ENCODE measurements at regions not wholly inside any gene's neighbourhood (a gene's known extent, or its start where the extent isn't known, plus 50 kb on each side); places are given as distances from the start of the nearest gene placed in this dataset.

GRCh38 chr2:216286616-216287231, 85.6 kb downstream of the MARCHF4 start:
- no peak for DNase-seq

GRCh38 chr2:216285701-216286100, 86.6 kb downstream of the MARCHF4 start:
- peak; percentile 25 for DNase-seq

DNA sequence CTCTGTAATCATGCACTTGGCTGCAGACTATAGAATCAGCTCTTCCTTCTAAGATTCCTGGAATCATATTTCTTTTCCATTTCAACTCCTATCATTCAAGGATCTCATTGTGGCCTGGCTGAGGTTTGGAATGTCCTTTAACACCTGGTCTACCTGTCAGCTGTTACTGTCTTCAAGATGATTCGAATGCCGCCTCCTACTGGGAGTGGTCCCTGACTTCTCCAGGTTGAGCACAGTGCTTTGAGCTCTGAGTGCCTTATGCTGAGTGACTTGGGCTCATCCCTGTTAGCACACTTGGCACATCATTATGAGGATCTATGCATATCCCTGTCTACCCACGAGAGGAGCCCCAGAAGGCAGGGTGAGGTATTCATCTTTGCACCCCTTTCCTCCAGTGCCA, 87.6 kb downstream of the MARCHF4 start:
- no peak for DNase-seq

- peak; percentile 44 for DNase-seq
Observed at GRCh38 chr2:216283038-216283900, 89.0 kb downstream of the MARCHF4 start.

- DNase-seq, result no peak
Observed at GRCh38 chr2:216281876-216282275, 90.4 kb downstream of the MARCHF4 start.

DNA sequence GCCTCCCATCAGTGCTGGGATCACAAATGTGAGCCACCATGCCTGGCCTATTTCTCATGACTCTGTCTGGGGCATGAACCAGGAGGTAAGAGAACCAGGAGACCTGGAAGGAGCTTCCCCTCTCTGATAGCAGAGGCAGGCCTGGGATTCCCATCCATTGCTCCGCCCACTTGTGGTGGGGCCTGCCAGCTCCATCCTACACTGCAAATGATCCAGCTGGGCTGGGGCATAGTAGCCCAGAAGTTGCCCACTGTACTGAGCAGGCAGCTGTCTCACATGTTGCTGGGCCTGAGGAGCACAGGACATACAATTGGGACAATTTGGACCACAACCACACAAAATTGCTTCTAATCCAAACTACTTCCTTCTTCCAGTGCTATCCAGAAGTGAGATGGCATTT, 91.0 kb downstream of the MARCHF4 start:
- DNase-seq, result no peak

- DNase-seq, result no peak
Observed at GRCh38 chr2:216279459-216279858, 92.8 kb downstream of the MARCHF4 start.

GRCh38 chr2:216279031-216279430, 93.3 kb downstream of the MARCHF4 start:
- DNase-seq, result no peak

- DNase-seq, result no peak
Observed at GRCh38 chr2:216275890-216276289, 96.4 kb downstream of the MARCHF4 start.

DNA sequence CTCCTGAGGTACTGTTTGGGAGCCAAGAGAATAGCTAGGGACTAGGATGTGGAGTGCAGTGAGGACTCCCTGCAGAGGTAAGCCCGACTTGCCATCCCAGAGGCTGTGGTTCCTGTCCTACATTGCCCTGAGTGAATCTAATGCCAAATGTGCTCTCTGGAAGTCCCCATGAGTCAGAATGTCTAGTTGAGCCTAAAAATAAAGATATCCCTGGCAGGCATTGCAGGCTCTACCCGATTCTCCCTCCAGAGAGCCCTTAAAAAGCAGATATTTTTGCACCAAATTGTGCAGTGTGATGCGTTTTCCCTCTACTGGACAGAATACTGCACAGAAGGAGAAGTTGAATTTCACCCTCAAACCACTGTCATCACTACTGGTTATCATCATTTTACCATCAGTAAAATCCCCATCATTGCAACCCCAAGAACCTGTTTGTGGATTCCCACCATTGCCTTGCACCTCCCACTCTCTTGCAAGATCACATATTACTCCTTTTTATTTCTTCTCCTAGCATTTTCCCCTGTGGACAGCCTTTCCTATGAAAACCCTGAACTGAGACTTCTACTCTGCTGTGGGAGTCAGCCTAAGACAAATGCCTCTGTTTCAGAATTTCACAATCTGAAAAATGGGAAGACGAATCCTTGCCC, 98.0 kb downstream of the MARCHF4 start:
- DNase-seq, result no peak

DNA sequence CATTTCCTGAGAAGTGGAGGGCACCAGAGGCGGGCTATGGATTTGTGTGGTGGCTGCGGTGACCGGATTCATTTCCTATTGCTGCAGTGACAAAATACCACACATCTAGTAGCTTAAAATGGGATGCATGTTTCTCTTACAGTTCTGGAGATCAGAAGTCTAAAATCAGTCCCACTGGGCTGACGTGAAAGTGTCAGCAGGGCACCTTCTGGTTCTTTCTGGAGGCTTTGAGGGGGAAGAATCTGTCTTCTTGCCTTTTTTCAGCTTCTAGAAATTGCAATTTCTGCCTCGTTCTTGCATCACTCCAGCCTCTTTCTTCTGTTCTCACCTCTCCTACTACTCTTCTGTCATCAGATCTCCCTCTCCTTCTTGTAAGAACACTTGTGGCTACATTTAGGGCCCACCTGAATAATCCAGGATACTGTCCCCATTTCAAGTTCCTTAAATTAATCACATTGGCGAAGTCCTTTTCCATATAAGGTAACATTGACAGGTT, 111.2 kb downstream of the MARCHF4 start:
- no peak for DNase-seq

DNA sequence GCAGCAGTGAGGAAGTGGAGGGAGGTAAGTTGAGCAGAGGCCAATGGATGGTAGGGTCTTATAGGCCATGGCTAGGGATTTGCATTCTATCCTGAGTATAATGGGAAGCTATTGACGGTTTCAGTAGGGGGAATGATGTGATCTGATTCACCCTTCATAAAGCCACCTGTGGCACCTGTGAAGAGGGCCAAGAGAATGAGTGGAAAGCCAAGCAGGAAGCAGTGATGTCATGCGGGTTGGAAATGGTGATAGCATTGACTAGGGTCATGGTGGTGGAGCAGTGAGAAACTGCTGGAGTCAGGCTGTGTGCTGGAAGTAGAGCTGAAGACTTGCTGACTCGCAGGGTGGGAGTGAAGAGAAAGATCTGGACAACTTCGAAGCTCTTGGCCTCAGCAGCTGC, 111.7 kb downstream of the MARCHF4 start:
- DNase-seq, result no peak

DNA sequence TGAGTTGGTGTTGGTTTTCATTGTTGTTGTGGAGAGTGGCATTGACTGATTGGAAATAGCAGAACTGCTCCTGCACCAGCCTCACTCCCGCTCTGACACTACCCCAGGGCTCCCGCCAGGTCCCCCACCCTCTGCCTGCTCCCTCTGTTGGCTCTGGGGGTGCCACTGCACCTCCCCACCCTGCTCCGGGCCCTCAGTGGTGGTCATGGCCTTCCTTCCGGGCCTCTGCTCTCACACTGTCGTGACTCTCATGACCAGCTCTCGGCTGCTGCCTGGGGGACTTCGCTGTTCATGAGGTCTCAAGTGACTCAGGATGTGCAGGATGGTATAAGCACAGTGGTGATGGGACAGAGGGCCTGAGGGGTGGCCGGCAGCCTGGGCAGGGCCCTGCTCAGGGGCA, 113.2 kb downstream of the MARCHF4 start:
- DNase-seq, result no peak

DNA sequence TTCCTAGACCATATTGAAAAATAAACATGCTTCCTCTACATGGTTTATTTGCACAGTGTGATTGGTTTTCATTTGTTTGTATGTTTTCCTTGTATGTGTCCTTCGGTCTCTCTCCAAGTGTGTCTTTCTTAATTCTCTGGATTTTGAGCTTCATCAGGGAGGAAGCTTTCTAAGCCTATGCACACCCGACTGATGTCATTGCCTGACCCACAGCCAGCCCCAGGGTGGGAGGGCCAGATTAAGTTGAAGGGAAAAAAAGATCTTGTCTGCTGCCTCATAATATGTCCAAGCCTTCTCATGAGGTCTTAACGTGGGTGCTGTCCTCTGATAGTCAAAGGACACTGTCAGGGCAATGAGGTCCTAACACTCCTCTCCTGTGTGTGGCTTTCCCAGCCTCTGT, 115.2 kb downstream of the MARCHF4 start:
- DNase-seq, result no peak
